ENCODE measurements at regions not wholly inside any gene's neighbourhood (a gene's known extent, or its start where the extent isn't known, plus 50 kb on each side); places are given as distances from the start of the nearest gene placed in this dataset.

GRCh38 chr2:56871644-56872043 is 687.9 kb downstream of the CCDC85A start:
- H3K4me3 ChIP-seq (ENCODE audit: control insufficient read depth, low read depth, low read length): no peak overlapping the region
- TF ChIP-seq CTCF (IDR thresholded peaks at IDR 0.05; ENCODE audit: control insufficient read depth, insufficient read depth, low read depth, low read length, missing control alignments): no peak
- no peak for DNase-seq (ENCODE audit: low read depth)

- H3K4me3 ChIP-seq (ENCODE audit: control insufficient read depth, low read depth, low read length): no peak overlapping the region
Measured at GRCh38 chr2:56874717-56875116, 690.9 kb downstream of the CCDC85A start.

GRCh38 chr2:56889738-56890137 is 705.9 kb downstream of the CCDC85A start:
- no peak for TF ChIP-seq CTCF (IDR thresholded peaks at IDR 0.05; ENCODE audit: control insufficient read depth, insufficient read depth, low read depth, low read length, missing control alignments)
- H3K4me3 ChIP-seq (ENCODE audit: control insufficient read depth, low read depth, low read length): no peak overlapping the region
- no peak for DNase-seq (ENCODE audit: low read depth)

More at GRCh38 chr2:56874717-56875116, 690.9 kb downstream of the CCDC85A start:
- no peak for TF ChIP-seq CTCF (IDR thresholded peaks at IDR 0.05; ENCODE audit: control insufficient read depth, insufficient read depth, low read depth, low read length, missing control alignments)
- DNase-seq (ENCODE audit: low read depth): no peak

GRCh38 chr2:56892382-56892781 is 708.6 kb downstream of the CCDC85A start:
- DNase-seq (ENCODE audit: low read depth): no peak
- TF ChIP-seq CTCF (IDR thresholded peaks at IDR 0.05; ENCODE audit: control insufficient read depth, insufficient read depth, low read depth, low read length, missing control alignments): no peak
- H3K4me3 ChIP-seq (ENCODE audit: control insufficient read depth, low read depth, low read length): no peak overlapping the region

- DNase-seq (ENCODE audit: low read depth): no peak
- no peak overlapping the region for H3K4me3 ChIP-seq (ENCODE audit: control insufficient read depth, low read depth, low read length)
- no peak for TF ChIP-seq CTCF (IDR thresholded peaks at IDR 0.05; ENCODE audit: control insufficient read depth, insufficient read depth, low read depth, low read length, missing control alignments)
Measured at GRCh38 chr2:56898986-56899385, 715.2 kb downstream of the CCDC85A start.

GRCh38 chr2:56912490-56912889 is 728.7 kb downstream of the CCDC85A start:
- no peak overlapping the region for H3K4me3 ChIP-seq (ENCODE audit: control insufficient read depth, low read depth, low read length)
- TF ChIP-seq CTCF (IDR thresholded peaks at IDR 0.05; ENCODE audit: control insufficient read depth, insufficient read depth, low read depth, low read length, missing control alignments): no peak
- no peak for DNase-seq (ENCODE audit: low read depth)

- H3K4me3 ChIP-seq (ENCODE audit: control insufficient read depth, low read depth, low read length): no peak overlapping the region
- no peak for TF ChIP-seq CTCF (IDR thresholded peaks at IDR 0.05; ENCODE audit: control insufficient read depth, insufficient read depth, low read depth, low read length, missing control alignments)
- no peak for DNase-seq (ENCODE audit: low read depth)
Measured at GRCh38 chr2:56918790-56919189, 735.0 kb downstream of the CCDC85A start.

Measured in AG09309 (cell line).